H9 (cell line): ENCODE measurements at regions not wholly inside any gene's neighbourhood (a gene's known extent, or its start where the extent isn't known, plus 50 kb on each side); places are given as distances from the start of the nearest gene placed in this dataset.

ENCODE experiments used
- DNase-seq: peaks from one replicate; pipeline ENCODE4 v3.0.0-alpha.2; 2017
- H2AFZ ChIP-seq: one replicate; pipeline ENCODE4 v1.6.1; 2013; ENCODE audit warnings: mild to moderate bottlenecking, low read length, control low read depth, moderate library complexity
- H2AK5ac ChIP-seq: 2 replicates; pipeline ENCODE4 v1.6.1; 2013; ENCODE audit warnings: low read length, control low read depth, mixed read lengths; ENCODE audit not compliant: insufficient read length
- H2BK120ac ChIP-seq: one replicate; pipeline ENCODE4 v1.6.1; 2013; ENCODE audit warnings: low read depth, mild to moderate bottlenecking, low read length, control low read depth, inconsistent platforms; ENCODE audit not compliant: poor library complexity, severe bottlenecking
- H2BK12ac ChIP-seq: 2 replicates; pipeline ENCODE4 v1.6.1; 2013; ENCODE audit warnings: low read length, control low read depth, mixed read lengths, low read depth; ENCODE audit not compliant: insufficient read length
- H2BK15ac ChIP-seq: 2 replicates; pipeline ENCODE4 v1.6.1; 2013; ENCODE audit warnings: low read depth, low read length, control low read depth
- H2BK20ac ChIP-seq: one replicate; pipeline ENCODE4 v1.6.1; 2013; ENCODE audit warnings: low read depth, mild to moderate bottlenecking, low read length, control low read depth, inconsistent platforms; ENCODE audit not compliant: poor library complexity, severe bottlenecking
- H2BK5ac ChIP-seq: 2 replicates; pipeline ENCODE4 v1.6.1; 2013; ENCODE audit warnings: low read length, control low read depth, mixed read lengths; ENCODE audit not compliant: insufficient read length
- H3K14ac ChIP-seq: 2 replicates; pipeline ENCODE4 v1.6.1; 2013; ENCODE audit warnings: low read length, control low read depth; ENCODE audit not compliant: insufficient read depth
- H3K18ac ChIP-seq: 2 replicates; pipeline ENCODE4 v1.6.1; 2013; ENCODE audit warnings: low read depth, mild to moderate bottlenecking, mixed read lengths, low read length, control low read depth; ENCODE audit not compliant: insufficient read length
- H3K23ac ChIP-seq: 2 replicates; pipeline ENCODE4 v1.6.1; 2013; ENCODE audit warnings: low read length, control low read depth, mixed read lengths, low read depth; ENCODE audit not compliant: insufficient read length
- H3K23me2 ChIP-seq: 2 replicates; pipeline ENCODE4 v1.6.1; 2013; ENCODE audit warnings: low read depth, mild to moderate bottlenecking, mixed read lengths, low read length, control low read depth; ENCODE audit not compliant: insufficient read length, poor library complexity, severe bottlenecking
- H3K27ac ChIP-seq: 2 replicates; pipeline ENCODE4 v1.5.1; 2013; ENCODE audit warnings: low read length, control low read depth, mixed read lengths, low read depth; ENCODE audit not compliant: insufficient read length
- H3K27me3 ChIP-seq: 2 replicates; pipeline ENCODE4 v1.6.1; 2013; ENCODE audit warnings: low read length, control low read depth, inconsistent platforms; ENCODE audit not compliant: insufficient read depth
- H3K4ac ChIP-seq: 2 replicates; pipeline ENCODE4 v1.6.1; 2013; ENCODE audit warnings: low read depth, mild to moderate bottlenecking, control low read depth, inconsistent platforms, low read length, moderate library complexity
- H3K4me1 ChIP-seq: 2 replicates; pipeline ENCODE4 v1.6.1; 2013; ENCODE audit warnings: low read length, control low read depth, inconsistent platforms; ENCODE audit not compliant: insufficient read depth
- H3K4me2 ChIP-seq: 2 replicates; pipeline ENCODE4 v1.6.1; 2013; ENCODE audit warnings: low read length, control low read depth, mixed read lengths; ENCODE audit not compliant: insufficient read length, insufficient read depth
- H3K56ac ChIP-seq: 2 replicates; pipeline ENCODE4 v1.6.1; 2013; ENCODE audit warnings: low read depth, mild to moderate bottlenecking, mixed read lengths, low read length, control low read depth; ENCODE audit not compliant: insufficient read length
- H3K79me1 ChIP-seq: 2 replicates; pipeline ENCODE4 v1.6.1; 2013; ENCODE audit warnings: low read depth, mild to moderate bottlenecking, moderate library complexity, low read length, control low read depth, inconsistent platforms; ENCODE audit not compliant: insufficient read depth, poor library complexity, severe bottlenecking
- H3K79me2 ChIP-seq: 2 replicates; pipeline ENCODE4 v1.6.1; 2013; ENCODE audit warnings: low read length, control low read depth, inconsistent platforms; ENCODE audit not compliant: insufficient read depth
- H3K9ac ChIP-seq: 2 replicates; pipeline ENCODE4 v1.6.1; 2013; ENCODE audit warnings: low read length, control low read depth, mixed read lengths; ENCODE audit not compliant: insufficient read length; ENCODE audit errors: extremely low read depth
- H3K9me3 ChIP-seq: one replicate; pipeline ENCODE4 v1.6.1; 2013; ENCODE audit warnings: low read depth, low read length, inconsistent platforms; ENCODE audit not compliant: control insufficient read depth
- H3T11ph ChIP-seq: one replicate; pipeline ENCODE4 v1.6.1; 2013; ENCODE audit warnings: mild to moderate bottlenecking, low read length, control low read depth, inconsistent platforms
- H4K20me1 ChIP-seq: one replicate; pipeline ENCODE4 v1.6.1; 2013; ENCODE audit not compliant: control insufficient read depth, insufficient read length, insufficient read depth
- H4K5ac ChIP-seq: 2 replicates; pipeline ENCODE4 v1.6.1; 2013; ENCODE audit warnings: low read depth, mild to moderate bottlenecking, mixed read lengths, low read length, control low read depth; ENCODE audit not compliant: insufficient read length
- H4K8ac ChIP-seq: replicated peaks from 2 replicates; pipeline ENCODE4 v1.6.1; 2013; ENCODE audit warnings: low read length, control low read depth, mixed read lengths, low read depth; ENCODE audit not compliant: insufficient read length
- H4K91ac ChIP-seq: 2 replicates; pipeline ENCODE4 v1.6.1; 2013; ENCODE audit warnings: low read depth, mild to moderate bottlenecking, moderate library complexity, mixed read lengths, low read length, control low read depth; ENCODE audit not compliant: insufficient read length
- H3K27ac Mint-ChIP-seq, 3 experiments: 2 replicates in 2 of 3; 3 replicates in 1 of 3; pipeline ENCODE4 v1.8.0; 2020 to 2021; ENCODE audit warnings: mixed read lengths in 3 of 3, mild to moderate bottlenecking in 1 of 3, moderate library complexity in 1 of 3
- H3K27me3 Mint-ChIP-seq: 2 replicates; pipeline ENCODE4 v1.8.0; 2021; ENCODE audit warnings: low read depth, mild to moderate bottlenecking, moderate library complexity, mixed read lengths
- H3K36me3 Mint-ChIP-seq, 3 experiments: 2 replicates in 2 of 3; 3 replicates in 1 of 3; pipeline ENCODE4 v1.8.0; 2020 to 2021; ENCODE audit warnings: low read depth in 3 of 3, mixed read lengths in 3 of 3; ENCODE audit not compliant: insufficient read depth in 1 of 3
- H3K4me1 Mint-ChIP-seq, 2 experiments: 2 replicates each; pipeline ENCODE4 v1.8.0; 2020; ENCODE audit warnings: mixed read lengths in 2 of 2
- H3K4me3 Mint-ChIP-seq, 2 experiments: 2 replicates in 1 of 2; 3 replicates in 1 of 2; pipeline ENCODE4 v1.8.0; 2020 to 2021; ENCODE audit warnings: mild to moderate bottlenecking in 2 of 2, mixed read lengths in 2 of 2, moderate library complexity in 1 of 2
- H3K9me3 Mint-ChIP-seq, 2 experiments: 2 replicates in 1 of 2; 3 replicates in 1 of 2; pipeline ENCODE4 v1.8.0; 2020; ENCODE audit warnings: mild to moderate bottlenecking in 2 of 2, mixed read lengths in 2 of 2, moderate library complexity in 1 of 2
- CTCF ChIP-seq: fragments of 200-600 bp; sonication (generic); conservative IDR thresholded peaks from 3 replicates; pipeline ENCODE4 v1.8.0; 2021; ENCODE audit warnings: antibody characterized with exemption, mild to moderate bottlenecking
- WGBS: extraction: QIAGEN DNeasy Blood & Tissue Kit; methylation state at CpG from one replicate; pipeline ENCODE4 v1.1.7; 2013; ENCODE audit warnings: missing lambda C conversion rate, low lambda C conversion rate, mixed read lengths; ENCODE audit not compliant: insufficient read length; ENCODE audit errors: extremely low coverage; 5-methylcytosine and 5-hydroxymethylcytosine counted together

DNA sequence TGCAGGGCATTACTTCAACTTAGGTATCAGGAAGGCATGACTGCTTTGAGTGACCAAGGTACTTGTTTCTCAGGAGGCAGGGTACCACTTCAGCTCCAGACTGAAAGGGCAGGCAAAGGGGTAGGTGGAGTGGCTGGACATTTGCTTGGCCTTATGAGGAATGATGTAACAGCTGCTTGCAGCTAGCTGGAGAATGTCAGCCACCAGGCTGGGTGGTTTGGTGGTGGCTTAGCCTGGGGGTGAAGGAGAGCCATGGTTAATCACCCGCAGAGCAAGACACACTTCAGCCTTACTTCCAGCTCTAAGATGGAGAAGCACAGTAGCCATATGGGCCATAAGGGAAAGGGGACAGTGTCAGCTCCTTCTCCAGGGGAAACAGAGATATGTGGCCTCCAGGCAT lies 146.1 kb downstream of the APIP start:
- Mint-ChIP-seq H3K27me3 (no peaks in the 10 kb centered on the region), H3K27ac (peak overlapping the region in 1 of 3 experiments; percentile 49; a peak in 1 of 7 replicates), H3K9me3 (peaks cover 8% of the 10 kb centered on the region in 2 experiments), H3K4me3 (no peak overlapping the region), H3K4me1 (no peaks in the 10 kb centered on the region), H3K36me3 (peaks cover 5 to 9% (median 5%) of the 10 kb centered on the region in 3 experiments)
- no peaks in the 10 kb centered on the region for H3K79me2 ChIP-seq
- no peaks in the 10 kb centered on the region for H3K9me3 ChIP-seq
- H3K79me1 ChIP-seq, result no peaks in the 10 kb centered on the region
- H2BK5ac ChIP-seq, result no peak overlapping the region
- no peaks in the 10 kb centered on the region for H4K20me1 ChIP-seq
- no CpG with 5 or more reads among the region's 1 CpG for WGBS
- no peak overlapping the region for H2AFZ ChIP-seq
- no peak overlapping the region for H2BK15ac ChIP-seq
- DNase-seq, result no peak
- no peak overlapping the region for H2AK5ac ChIP-seq
- H3K27me3 ChIP-seq, result no peaks in the 10 kb centered on the region
- H4K5ac ChIP-seq, result no peak overlapping the region
- H3T11ph ChIP-seq, result no peak overlapping the region
- no peak overlapping the region for H3K4me2 ChIP-seq
- no peaks in the 10 kb centered on the region for H3K4me1 ChIP-seq
- no peak overlapping the region for H3K56ac ChIP-seq
- no peak overlapping the region for H4K91ac ChIP-seq
- H3K4ac ChIP-seq, result no peak overlapping the region
- H3K23ac ChIP-seq, result no peak overlapping the region
- no peaks in the 10 kb centered on the region for H3K23me2 ChIP-seq
- TF ChIP-seq CTCF, result no peak
- no peak overlapping the region; the same call in 1 of the 2 replicates for H3K14ac ChIP-seq
- H3K27ac ChIP-seq, result no peak overlapping the region
- no peak overlapping the region for H3K9ac ChIP-seq
- no peak overlapping the region for H2BK120ac ChIP-seq
- H4K8ac ChIP-seq, result no peak overlapping the region
- no peak overlapping the region for H3K18ac ChIP-seq
- no peak overlapping the region for H2BK20ac ChIP-seq
- no peak overlapping the region for H2BK12ac ChIP-seq
